HG02642 (cell line): ENCODE measurements at regions not wholly inside any gene's neighbourhood (a gene's known extent, or its start where the extent isn't known, plus 50 kb on each side); places are given as distances from the start of the nearest gene placed in this dataset.

Experiments used
- ATAC-seq: cut with Tn5 transposase; IDR thresholded peaks from one replicate; pipeline ENCODE4 v1.9.1; 2021; ENCODE audit warnings: mild to moderate bottlenecking; ENCODE audit not compliant: unreplicated experiment, poor library complexity

GRCh38 chr6:153583685-153584084 is 452.6 kb upstream of the RGS17 start:
- no peak for ATAC-seq

- no peak for ATAC-seq
Observed at GRCh38 chr6:153580776-153581175, 449.7 kb upstream of the RGS17 start.

GRCh38 chr6:153575528-153575927 is 444.4 kb upstream of the RGS17 start:
- no peak for ATAC-seq

DNA sequence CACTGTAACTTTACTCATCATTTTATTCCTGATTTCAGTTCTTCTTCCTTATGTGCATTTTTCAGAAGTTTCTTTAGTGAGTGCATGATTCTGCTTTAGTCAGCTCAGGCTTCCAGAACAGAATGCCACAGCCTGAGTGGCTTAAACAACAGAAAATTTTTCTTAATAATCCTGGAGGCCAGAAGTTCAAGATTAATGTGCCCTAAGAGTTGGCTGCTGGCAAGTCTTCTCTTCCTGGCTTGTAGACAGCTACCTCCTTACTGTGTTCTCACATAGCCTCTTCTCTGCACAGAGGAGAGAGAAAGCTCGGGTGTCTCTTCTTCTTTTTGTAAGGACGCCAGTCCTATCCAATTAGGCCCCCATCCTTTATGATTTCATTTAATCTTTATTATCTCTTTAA is 443.1 kb upstream of the RGS17 start:
- ATAC-seq = no peak

DNA sequence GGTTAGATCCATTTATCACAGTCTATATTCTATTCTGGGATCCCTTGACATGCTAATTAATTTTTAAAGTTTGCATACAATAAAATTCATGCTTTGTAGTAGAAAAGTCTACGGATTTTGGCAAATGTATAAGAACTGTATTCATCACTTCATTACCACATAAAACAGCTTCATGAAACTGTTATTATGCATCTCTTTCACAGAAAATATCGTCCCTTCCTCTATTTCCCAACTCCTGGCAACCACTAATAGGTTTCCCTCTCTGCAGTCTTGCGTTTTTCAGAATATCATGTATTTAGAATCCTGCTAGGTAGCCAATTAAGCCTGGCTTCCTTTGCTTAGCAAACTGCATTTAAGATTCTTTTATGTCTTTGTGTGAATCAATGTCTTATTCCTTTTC is 441.3 kb upstream of the RGS17 start:
- ATAC-seq = no peak

- no peak for ATAC-seq
Observed at GRCh38 chr6:153568628-153569027, 437.5 kb upstream of the RGS17 start.

DNA sequence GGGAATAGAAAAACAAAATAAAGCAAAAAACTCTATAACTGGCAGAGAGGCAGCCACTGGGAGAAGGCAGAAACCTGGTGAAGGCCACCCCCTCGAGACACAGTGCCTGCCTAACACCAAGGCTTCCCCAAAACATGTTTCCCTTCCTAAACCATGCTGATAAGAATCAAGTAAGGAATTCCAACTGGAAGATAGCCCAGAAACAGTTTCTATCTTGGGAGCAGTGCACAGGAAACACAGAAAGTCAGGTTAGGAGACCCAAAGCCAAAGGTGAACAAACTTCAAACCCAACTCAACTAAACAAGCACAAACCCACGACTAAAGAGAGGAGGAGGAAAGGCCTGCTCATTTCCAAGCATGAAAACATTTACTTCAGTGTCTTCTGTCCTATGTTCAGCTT is 433.7 kb upstream of the RGS17 start:
- ATAC-seq = no peak

- no peak for ATAC-seq
Observed at GRCh38 chr6:153563001-153563400, 431.9 kb upstream of the RGS17 start.

DNA sequence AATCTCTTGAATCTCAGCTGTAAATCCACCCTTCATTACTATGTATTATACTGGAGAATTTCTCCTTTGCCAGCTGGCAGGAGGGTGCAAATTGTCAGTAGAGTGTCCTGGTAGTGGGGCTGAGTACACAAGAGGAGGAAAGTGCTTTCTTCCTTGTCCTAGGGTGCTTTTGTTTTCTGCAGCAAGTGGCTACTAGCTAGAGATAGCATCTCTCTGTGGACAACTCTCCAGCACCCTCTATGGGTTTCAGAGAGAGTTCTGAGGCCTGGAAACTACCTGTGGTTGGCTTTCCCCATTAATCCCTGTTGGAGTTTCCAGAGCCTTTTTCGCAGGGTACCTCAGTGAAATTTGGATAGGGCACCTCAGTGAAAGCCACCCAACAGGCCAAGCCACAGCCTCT is 422.5 kb upstream of the RGS17 start:
- ATAC-seq = no peak

- no peak for ATAC-seq
Observed at GRCh38 chr6:153539602-153540001, 408.5 kb upstream of the RGS17 start.

DNA sequence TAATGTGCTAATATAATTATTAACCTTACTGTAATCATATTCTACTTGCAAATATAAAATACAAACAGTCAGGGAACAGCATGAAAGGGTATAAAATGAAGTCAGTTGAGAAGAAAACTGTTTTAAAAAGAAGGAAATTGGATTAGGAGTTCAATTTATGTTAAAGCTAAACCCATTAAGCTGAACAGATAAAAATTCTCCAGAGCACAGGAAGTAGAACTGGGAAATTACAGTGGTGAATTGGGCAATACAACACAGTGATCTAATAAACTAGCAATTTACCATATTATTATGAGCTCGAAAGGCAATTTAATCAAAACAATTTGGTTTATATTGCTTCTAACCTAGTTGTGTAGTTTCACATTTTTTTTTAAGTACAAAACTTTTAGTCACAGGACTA is 407.4 kb upstream of the RGS17 start:
- no peak for ATAC-seq

- no peak for ATAC-seq
Observed at GRCh38 chr6:153537422-153537821, 406.3 kb upstream of the RGS17 start.

DNA sequence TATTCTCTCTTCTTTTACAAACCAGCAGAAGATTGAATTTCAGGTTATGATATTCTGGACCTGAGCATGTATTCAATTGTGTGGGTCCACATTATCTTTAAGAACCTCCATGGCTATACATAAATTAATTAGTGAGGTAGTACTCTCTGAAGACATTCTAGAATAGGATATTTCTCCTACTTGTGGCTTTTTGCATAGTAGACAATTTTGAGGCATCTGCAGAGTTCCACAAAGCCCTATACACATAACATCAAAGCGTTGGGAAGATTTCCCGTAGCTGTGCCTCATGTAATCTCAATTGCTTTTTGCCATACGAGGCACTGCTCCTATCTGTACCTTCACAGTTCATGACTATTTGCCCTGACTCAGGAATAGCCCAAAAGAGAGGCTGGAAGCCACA is 395.4 kb upstream of the RGS17 start:
- no peak for ATAC-seq

GRCh38 chr6:153525998-153526397 is 394.9 kb upstream of the RGS17 start:
- no peak for ATAC-seq

DNA sequence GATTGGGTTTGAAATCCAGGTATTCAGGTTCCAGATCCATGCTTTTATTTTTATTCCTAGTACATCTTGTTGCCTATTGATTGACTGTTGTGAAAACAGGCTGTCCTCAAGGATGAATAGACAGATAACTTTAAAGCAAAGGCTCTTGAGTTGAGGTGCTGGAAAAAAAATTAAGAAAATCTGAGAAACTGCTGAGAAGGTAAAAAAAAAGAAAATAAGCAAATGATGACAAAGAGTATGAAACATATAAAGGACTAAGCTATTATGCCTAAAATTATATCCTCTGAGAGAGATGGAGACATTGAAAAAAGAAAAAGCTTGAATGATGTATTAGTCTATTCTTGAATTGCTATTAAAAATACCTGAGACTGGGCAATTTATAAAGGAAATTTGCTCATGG is 392.3 kb upstream of the RGS17 start:
- ATAC-seq = no peak

DNA sequence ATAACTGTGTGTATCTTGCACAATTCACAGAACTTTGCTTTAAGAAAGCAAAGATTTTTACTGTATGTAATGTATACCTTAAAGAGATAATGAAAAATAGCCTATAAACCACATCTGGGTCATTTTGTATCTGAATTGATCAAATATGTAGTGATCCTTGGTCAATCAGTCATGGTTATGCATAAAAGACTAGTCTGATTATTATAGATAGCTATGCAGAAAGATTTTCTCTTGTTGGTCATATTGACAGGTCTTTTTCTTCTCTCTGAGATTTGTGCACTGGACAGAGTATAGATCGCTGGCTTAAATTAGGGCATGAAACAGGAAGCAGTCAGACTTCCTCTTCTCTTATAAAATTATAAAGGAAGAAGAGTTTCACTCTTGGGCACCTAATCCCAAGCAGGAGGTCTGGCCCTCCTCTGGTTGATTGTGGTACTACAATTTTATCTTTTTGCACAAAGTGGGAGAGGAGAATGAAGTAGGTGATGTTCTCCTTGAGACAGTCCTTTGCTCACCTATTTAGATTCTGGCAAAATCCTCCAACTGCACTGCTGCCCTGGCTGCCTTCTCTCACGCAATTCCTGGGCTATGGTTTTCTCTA is 380.9 kb upstream of the RGS17 start:
- ATAC-seq = peak; percentile 91

DNA sequence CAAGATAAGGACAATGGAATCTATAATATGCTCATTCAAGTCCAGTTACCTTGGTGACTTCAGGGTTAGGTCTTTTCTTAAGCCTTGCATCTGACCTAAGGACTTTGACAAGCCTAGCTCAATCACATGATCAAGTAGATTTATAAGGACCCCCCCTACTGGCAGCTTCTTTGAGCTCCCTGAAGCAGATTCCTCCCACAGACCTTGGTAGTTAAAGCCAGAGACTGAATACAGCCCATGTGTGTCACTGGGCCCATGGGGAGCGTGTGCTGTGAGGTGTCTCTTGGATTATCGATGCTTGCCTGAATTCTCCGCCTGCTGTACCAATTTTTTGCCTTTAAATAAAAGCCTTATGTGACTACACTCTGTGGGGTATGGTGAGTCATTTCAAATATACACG is 372.7 kb upstream of the RGS17 start:
- ATAC-seq = no peak

DNA sequence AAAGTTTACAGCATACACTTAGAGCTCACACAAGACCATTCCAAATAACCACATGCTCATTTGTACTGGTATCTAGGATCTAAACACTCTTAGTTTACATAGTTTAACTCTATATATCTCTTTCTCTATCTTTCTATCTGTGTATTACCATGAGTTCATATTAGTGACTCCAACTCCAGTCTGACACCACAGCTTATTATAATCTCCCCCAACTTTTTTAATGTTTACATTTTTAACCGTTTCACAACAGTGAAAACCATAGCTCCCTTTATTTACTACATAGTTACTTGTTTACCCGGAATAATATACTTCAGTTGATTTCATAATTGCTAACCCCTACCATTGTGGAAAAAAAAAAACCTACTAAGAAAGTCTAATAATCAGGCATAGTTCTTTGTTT is 362.4 kb upstream of the RGS17 start:
- no peak for ATAC-seq

DNA sequence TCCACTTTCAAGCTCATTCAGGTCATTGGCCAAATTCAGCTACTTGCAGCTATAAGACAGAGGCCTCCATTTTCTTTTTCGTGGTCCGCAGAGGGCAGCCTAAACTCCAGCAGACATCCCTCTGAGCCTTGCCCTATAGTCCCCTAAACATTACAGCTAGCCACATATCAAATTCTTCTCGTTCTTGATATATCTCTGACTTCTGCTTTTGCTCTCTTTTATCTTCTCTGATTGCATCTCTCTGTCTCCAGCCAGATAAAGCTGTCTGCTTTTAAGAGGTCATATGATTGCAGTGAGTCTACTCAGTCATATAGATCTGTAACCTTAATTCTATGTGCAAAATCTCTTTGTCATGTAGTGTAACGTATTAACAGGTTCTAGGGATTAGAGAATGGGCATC is 358.4 kb upstream of the RGS17 start:
- no peak for ATAC-seq

GRCh38 chr6:153488267-153488666 is 357.2 kb upstream of the RGS17 start:
- no peak for ATAC-seq

DNA sequence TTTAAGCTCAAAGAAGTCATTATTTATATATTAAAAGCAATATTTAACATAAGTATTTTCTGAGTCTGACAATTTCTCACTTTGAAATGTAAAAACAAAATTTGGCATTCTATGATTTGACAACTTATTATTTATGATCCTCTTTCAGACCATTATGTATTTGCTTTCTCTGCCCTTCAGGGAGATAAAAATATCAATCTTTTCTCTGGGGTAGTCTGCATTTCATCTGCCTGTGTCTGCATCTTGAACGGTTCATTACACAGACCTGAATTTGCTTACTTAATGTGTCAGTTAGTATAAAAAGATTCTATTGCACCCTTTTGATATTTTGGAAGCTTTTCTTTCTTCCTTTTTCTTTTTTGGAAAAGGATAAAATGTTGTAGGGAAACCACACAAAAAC is 354.0 kb upstream of the RGS17 start:
- no peak for ATAC-seq

DNA sequence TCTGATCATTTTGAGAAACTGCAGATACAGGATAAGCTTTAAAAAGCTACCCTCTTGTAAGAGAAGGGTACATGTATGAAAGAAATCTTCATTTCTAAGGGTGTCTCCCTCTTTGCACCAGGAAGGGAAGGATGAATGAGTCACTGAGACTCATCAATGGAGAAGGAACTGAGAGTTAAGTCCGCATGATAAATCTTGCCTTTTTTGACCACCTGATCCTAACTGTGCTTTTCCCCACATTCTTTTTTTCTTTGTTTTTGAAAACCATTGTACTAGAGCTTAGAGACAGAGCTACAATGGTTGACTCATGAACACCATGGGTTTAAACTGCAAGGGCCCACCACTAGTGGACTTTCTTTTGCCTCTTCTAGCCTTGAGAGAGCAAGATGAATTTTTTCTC is 353.0 kb upstream of the RGS17 start:
- no peak for ATAC-seq

- no peak for ATAC-seq
Observed at GRCh38 chr6:153476243-153476642, 345.2 kb upstream of the RGS17 start.
